Testis (tissue), 2 donors: ENCODE measurements at regions not wholly inside any gene's neighbourhood (a gene's known extent, or its start where the extent isn't known, plus 50 kb on each side); places are given as distances from the start of the nearest gene placed in this dataset.

Experiments
- CTCF ChIP-seq, 3 experiments: fragments of 450-650 bp in 2 of 3; fragments of 200-600 bp in 1 of 3; sonication (generic) in 1 of 3; IDR thresholded peaks; one replicate each; pipeline ENCODE4 v1.5.1; 2016 to 2019; ENCODE audit warnings: antibody characterized with exemption in 3 of 3, mild to moderate bottlenecking in 2 of 3, moderate library complexity in 1 of 3
- POLR2A ChIP-seq: fragments of 450-650 bp; IDR thresholded peaks from one replicate; pipeline ENCODE4 v1.6.1; 2017; ENCODE audit warnings: antibody characterized with exemption, mild to moderate bottlenecking, moderate library complexity

GRCh38 chr6:122347751-122348150 lies 51.7 kb upstream of the HSF2 start:
- TF ChIP-seq CTCF (IDR thresholded peaks at IDR 0.05) (no peak), POLR2A (no peak)
